Gastrocnemius medialis (tissue), 4 donors: ENCODE measurements at regions not wholly inside any gene's neighbourhood (a gene's known extent, or its start where the extent isn't known, plus 50 kb on each side); places are given as distances from the start of the nearest gene placed in this dataset.

Experiments used
- ATAC-seq, 2 donors: fragments of 150-250 bp; one replicate each; pipeline ENCODE4 v1.9.1; 2016
- DNase-seq, 2 donors: peaks; one replicate each; pipeline ENCODE4 v3.0.0-alpha.2; 2019
- H3K27ac ChIP-seq, 4 donors: fragments of 200-600 bp; sonication (generic); 1 replicate in 1 of 4; 2 replicates in 3 of 4; pipeline ENCODE4 v1.5.1; 2016 to 2018; ENCODE audit warnings: mild to moderate bottlenecking in 2 of 4, moderate library complexity in 1 of 4
- H3K27me3 ChIP-seq, 3 donors: fragments of 200-600 bp; sonication (generic) in 2 of 3; 1 replicate in 1 of 3; 2 replicates in 2 of 3; pipeline versions ENCODE4 v1.5.1 to v1.6.0; 2016 to 2019; ENCODE audit warnings: mild to moderate bottlenecking in 1 of 3, moderate library complexity in 1 of 3
- H3K36me3 ChIP-seq, 2 donors: fragments of 200-600 bp; sonication (generic) in 1 of 2; one replicate each; pipeline ENCODE4 v1.5.1; 2017 to 2018
- H3K4me1 ChIP-seq, 2 donors: fragments of 200-600 bp; sonication (generic) in 1 of 2; one replicate each; pipeline ENCODE4 v1.5.1; 2016 to 2017; ENCODE audit warnings: mild to moderate bottlenecking in 2 of 2
- H3K4me3 ChIP-seq, 4 donors: fragments of 200-600 bp; sonication (generic) in 3 of 4; 1 replicate in 1 of 4; 2 replicates in 3 of 4; pipeline ENCODE4 v1.5.1; 2016 to 2019; ENCODE audit warnings: mild to moderate bottlenecking in 2 of 4
- H3K9me3 ChIP-seq, 3 donors: fragments of 200-600 bp; sonication (generic) in 2 of 3; 1 replicate in 1 of 3; 2 replicates in 2 of 3; pipeline ENCODE4 v1.5.1; 2016 to 2019
- CTCF ChIP-seq, 5 experiments: fragments of 450-650 bp in 3 of 5; fragments of 200-600 bp in 2 of 5; sonication (generic) in 2 of 5; IDR thresholded peaks in 4 of 5; conservative IDR thresholded peaks in 1 of 5; 1 replicate in 4 of 5; 2 replicates in 1 of 5; pipeline ENCODE4 v1.5.1; 2016 to 2019; ENCODE audit warnings: antibody characterized with exemption in 5 of 5, mild to moderate bottlenecking in 3 of 5, moderate library complexity in 3 of 5
- POLR2A ChIP-seq, 2 donors: fragments of 450-650 bp; IDR thresholded peaks; one replicate each; pipeline ENCODE4 v1.6.1; 2017; ENCODE audit warnings: antibody characterized with exemption in 2 of 2, mild to moderate bottlenecking in 2 of 2, moderate library complexity in 2 of 2
- in situ Hi-C, 4 donors: fragments of 200-750 bp; cut with MboI; loops; one replicate each; pipeline versions ENCODE4 v1.15.0 to v1.8.0; 2017; ENCODE audit warnings: low sequenced_read_pairs in 4 of 4
- intact Hi-C: fragments of 100-400 bp; cut with DNase I; formaldehyde crosslinking; loops from one replicate; pipeline ENCODE4 v1.15.1; 2023; ENCODE audit warnings: low total_unique reads

GRCh38 chr20:22502731-22503191 is 81.6 kb downstream of the FOXA2 start:
- in situ Hi-C loops: no loop called here
- intact Hi-C loops: no loop called here
- ATAC-seq: no peak

DNA sequence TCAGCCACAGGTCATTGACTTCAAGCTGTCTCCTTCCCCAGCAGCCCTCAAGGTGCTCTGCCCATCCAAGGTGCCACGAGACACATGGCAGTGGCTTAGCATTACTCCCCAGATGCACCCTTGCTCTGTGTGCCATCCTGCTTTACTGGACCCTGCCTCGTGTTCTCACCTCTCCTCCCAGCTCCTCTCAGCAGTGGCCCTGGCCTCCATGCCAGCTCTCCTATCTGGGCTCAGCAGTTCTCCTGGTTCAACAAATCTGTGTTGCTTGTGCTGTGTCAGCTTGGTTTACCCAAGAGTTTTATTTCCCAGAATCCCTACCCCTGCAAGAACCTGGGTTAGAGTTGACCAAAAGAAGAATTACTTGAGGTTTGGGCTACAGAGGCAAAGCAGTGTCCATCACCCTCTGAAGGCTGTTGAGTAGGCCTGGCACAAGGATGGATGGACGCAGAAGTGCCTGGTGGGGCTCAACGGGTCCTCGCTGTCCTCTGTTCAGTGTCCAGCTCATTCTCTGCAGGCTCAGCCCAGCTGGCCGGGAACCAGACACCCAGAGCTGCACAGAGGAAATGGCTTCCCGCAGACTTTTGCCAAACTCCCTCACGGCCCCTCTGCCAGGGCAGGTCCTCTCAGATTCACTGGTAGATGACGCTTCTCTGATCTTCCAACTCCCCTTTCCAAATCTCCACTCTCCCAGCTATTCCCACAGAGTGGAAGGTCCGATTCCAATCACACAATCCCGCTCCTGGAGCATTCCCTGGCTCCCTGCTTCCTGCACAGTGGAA is 82.6 kb downstream of the FOXA2 start:
- ATAC-seq (no peak), DNase-seq (no peak)
- Histone ChIP-seq H3K4me3 (no peak overlapping the region), H3K36me3 (no peaks in the 10 kb centered on the region), H3K9me3 (no peaks in the 10 kb centered on the region), H3K27me3 (no peaks in the 10 kb centered on the region), H3K4me1 (no peaks in the 10 kb centered on the region), H3K27ac (no peak overlapping the region)
- TF ChIP-seq POLR2A (IDR thresholded peaks at IDR 0.05) (no peak), CTCF (IDR thresholded peaks at IDR 0.05 in 4 of 5, conservative IDR thresholded peaks at IDR 0.05 in 1 of 5) (no peak)
- intact Hi-C loops: no loop called here
- in situ Hi-C loops: no loop called here

More at GRCh38 chr20:22502731-22503191, 81.6 kb downstream of the FOXA2 start:
- Histone ChIP-seq H3K4me1 (no peaks in the 10 kb centered on the region), H3K36me3 (no peaks in the 10 kb centered on the region), H3K9me3 (no peaks in the 10 kb centered on the region), H3K27ac (no peak overlapping the region), H3K4me3 (no peak overlapping the region), H3K27me3 (no peaks in the 10 kb centered on the region)
- TF ChIP-seq POLR2A (IDR thresholded peaks at IDR 0.05): no peak
- no peak for TF ChIP-seq CTCF (IDR thresholded peaks at IDR 0.05 in 4 of 5, conservative IDR thresholded peaks at IDR 0.05 in 1 of 5)
- no peak for DNase-seq

DNA sequence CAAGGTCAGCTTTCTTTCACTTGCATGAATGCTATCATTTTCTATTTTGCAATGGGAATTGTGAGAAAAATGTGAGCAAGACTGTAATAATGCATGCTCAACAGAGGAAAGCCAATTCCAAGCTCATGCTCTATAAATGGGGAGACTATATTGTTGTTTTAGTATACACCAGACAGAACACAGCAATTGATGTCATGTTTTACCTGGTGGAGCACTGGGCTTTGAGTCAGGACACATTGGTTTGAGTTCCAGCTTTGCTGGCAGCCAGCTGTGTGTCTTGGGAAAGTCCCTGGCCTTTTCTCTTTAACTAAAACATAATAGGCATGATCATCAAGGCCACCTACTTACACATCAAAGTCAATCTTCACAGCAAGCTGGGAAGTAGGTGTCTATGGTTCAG is 83.3 kb downstream of the FOXA2 start:
- Histone ChIP-seq H3K27me3 (no peaks in the 10 kb centered on the region), H3K4me1 (no peaks in the 10 kb centered on the region), H3K9me3 (no peaks in the 10 kb centered on the region), H3K27ac (no peak overlapping the region), H3K4me3 (no peak overlapping the region), H3K36me3 (no peaks in the 10 kb centered on the region)
- intact Hi-C loops: no loop called here
- TF ChIP-seq POLR2A (IDR thresholded peaks at IDR 0.05): no peak
- no peak for TF ChIP-seq CTCF (IDR thresholded peaks at IDR 0.05 in 4 of 5, conservative IDR thresholded peaks at IDR 0.05 in 1 of 5)
- ATAC-seq: no peak
- in situ Hi-C loops: no loop called here
- DNase-seq: no peak

- Histone ChIP-seq H3K27me3 (no peaks in the 10 kb centered on the region), H3K4me3 (no peak overlapping the region), H3K36me3 (no peaks in the 10 kb centered on the region), H3K9me3 (no peaks in the 10 kb centered on the region), H3K27ac (no peak overlapping the region), H3K4me1 (no peaks in the 10 kb centered on the region)
- TF ChIP-seq POLR2A (IDR thresholded peaks at IDR 0.05) (no peak), CTCF (IDR thresholded peaks at IDR 0.05 in 4 of 5, conservative IDR thresholded peaks at IDR 0.05 in 1 of 5) (no peak)
- intact Hi-C loops: no loop called here
- no peak for DNase-seq
- no peak for ATAC-seq
- in situ Hi-C loops: no loop called here
Measured at GRCh38 chr20:22499515-22500166, 84.7 kb downstream of the FOXA2 start.
